Colonic mucosa (tissue), 4 donors: ENCODE measurements at regions not wholly inside any gene's neighbourhood (a gene's known extent, or its start where the extent isn't known, plus 50 kb on each side); places are given as distances from the start of the nearest gene placed in this dataset.

Source experiments
- DNase-seq: peaks from one replicate; pipeline ENCODE4 v3.0.0-alpha.2; 2020
- H3K27ac ChIP-seq: fragments of 200-600 bp; one replicate; pipeline ENCODE4 v1.8.0; 2021
- H3K27me3 ChIP-seq: fragments of 200-600 bp; one replicate; pipeline ENCODE4 v1.8.0; 2021
- H3K36me3 ChIP-seq: fragments of 200-600 bp; one replicate; pipeline ENCODE4 v1.8.0; 2021
- H3K4me1 ChIP-seq: fragments of 200-600 bp; one replicate; pipeline ENCODE4 v1.8.0; 2021; ENCODE audit warnings: mild to moderate bottlenecking
- H3K4me3 ChIP-seq: fragments of 200-600 bp; one replicate; pipeline ENCODE4 v1.8.0; 2021
- H3K9ac ChIP-seq, 2 donors: one replicate each; pipeline ENCODE4 v1.7.0; 2013; ENCODE audit warnings: control low read depth in 2 of 2, low read depth in 2 of 2, low read length in 2 of 2
- H3K9me3 ChIP-seq: fragments of 200-600 bp; one replicate; pipeline ENCODE4 v1.8.0; 2021
- intact Hi-C: fragments of 100-400 bp; cut with DNase I; formaldehyde crosslinking; loops from one replicate; pipeline ENCODE4 v1.14.1; 2022
- TF ChIP-seq, protein P1 (sequence below): fragments of 200-600 bp; IDR thresholded peaks from one replicate; pipeline ENCODE4 v1.8.0; 2022; ENCODE audit warnings: antibody characterized with exemption, mild to moderate bottlenecking
- donor health status: healthy.
- donor health status: DM: no; HTN: no; CAD: no.
- donor health status: DM: no; HTN: no; CAD: no.

GRCh38 chr2:217065695-217066405 lies 206.0 kb upstream of the TNP1 start:
- H3K9ac ChIP-seq: no peak overlapping the region
- intact Hi-C loops: no loop called here
- no peak for DNase-seq
- TF ChIP-seq, protein P1, sequence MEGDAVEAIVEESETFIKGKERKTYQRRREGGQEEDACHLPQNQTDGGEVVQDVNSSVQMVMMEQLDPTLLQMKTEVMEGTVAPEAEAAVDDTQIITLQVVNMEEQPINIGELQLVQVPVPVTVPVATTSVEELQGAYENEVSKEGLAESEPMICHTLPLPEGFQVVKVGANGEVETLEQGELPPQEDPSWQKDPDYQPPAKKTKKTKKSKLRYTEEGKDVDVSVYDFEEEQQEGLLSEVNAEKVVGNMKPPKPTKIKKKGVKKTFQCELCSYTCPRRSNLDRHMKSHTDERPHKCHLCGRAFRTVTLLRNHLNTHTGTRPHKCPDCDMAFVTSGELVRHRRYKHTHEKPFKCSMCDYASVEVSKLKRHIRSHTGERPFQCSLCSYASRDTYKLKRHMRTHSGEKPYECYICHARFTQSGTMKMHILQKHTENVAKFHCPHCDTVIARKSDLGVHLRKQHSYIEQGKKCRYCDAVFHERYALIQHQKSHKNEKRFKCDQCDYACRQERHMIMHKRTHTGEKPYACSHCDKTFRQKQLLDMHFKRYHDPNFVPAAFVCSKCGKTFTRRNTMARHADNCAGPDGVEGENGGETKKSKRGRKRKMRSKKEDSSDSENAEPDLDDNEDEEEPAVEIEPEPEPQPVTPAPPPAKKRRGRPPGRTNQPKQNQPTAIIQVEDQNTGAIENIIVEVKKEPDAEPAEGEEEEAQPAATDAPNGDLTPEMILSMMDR: no peak
- no peaks in the 10 kb centered on the region for H3K36me3 ChIP-seq
- H3K4me3 ChIP-seq: no peak overlapping the region
- H3K4me1 ChIP-seq: no peaks in the 10 kb centered on the region
- peak overlapping the region; percentile 25 for H3K27ac ChIP-seq
- no peaks in the 10 kb centered on the region for H3K27me3 ChIP-seq
- H3K9me3 ChIP-seq: no peaks in the 10 kb centered on the region

- H3K36me3 ChIP-seq: no peaks in the 10 kb centered on the region
- intact Hi-C loops: no loop called here
- H3K4me3 ChIP-seq: no peak overlapping the region
- H3K27ac ChIP-seq: no peak overlapping the region
- TF ChIP-seq, protein P1: no peak
- no peak overlapping the region for H3K9ac ChIP-seq
- DNase-seq: no peak
- no peaks in the 10 kb centered on the region for H3K9me3 ChIP-seq
- H3K4me1 ChIP-seq: no peaks in the 10 kb centered on the region
- no peaks in the 10 kb centered on the region for H3K27me3 ChIP-seq
These were observed 205.1 kb upstream of the TNP1 start for GRCh38 chr2:217065012-217065290.

DNA sequence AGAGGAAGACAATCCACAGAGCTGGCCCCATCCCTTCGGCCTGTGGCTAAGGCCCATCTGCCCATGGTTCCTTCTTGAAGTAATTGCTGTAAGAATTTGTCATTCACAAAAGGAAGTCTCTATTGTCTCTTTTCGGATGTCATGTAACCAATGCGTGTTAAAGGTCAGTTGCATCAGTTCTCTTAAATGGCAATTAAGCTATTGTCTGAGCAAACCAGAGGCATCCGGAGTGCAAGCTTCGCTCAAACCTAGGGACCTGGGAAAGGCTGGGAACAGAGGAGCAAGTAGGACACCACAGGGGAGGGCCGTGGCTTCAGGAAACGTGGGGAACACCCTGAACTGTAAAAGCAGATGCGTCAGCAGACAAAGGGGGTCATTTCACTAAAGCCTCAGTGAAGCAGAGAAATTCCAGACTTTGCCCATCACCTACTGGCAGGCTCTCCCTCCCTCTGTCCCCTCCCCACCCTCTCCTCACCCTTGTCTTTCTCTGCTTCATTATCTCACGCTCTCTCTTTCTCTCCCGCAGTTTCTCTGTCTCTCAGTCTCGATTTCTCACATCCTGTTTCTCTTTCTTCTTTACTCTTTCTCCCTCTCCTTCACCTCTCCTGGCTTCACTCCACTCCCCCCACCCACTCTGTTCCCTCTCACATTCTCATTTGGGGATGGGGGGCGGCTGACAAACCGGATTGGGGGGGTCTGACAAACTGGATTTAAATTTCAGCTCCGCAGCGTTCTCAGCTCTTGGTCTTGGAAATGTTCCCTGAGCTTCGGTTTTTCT lies 204.6 kb upstream of the TNP1 start:
- no peak for DNase-seq
- H3K4me3 ChIP-seq: no peak overlapping the region
- intact Hi-C loops: no loop called here

GRCh38 chr2:217063238-217063755 lies 203.4 kb upstream of the TNP1 start:
- H3K4me3 ChIP-seq: no peak overlapping the region
- intact Hi-C loops: no loop called here
- TF ChIP-seq, protein P1: no peak
- no peaks in the 10 kb centered on the region for H3K27me3 ChIP-seq
- H3K4me1 ChIP-seq: no peaks in the 10 kb centered on the region
- H3K9ac ChIP-seq: no peak overlapping the region
- no peaks in the 10 kb centered on the region for H3K36me3 ChIP-seq
- no peak overlapping the region for H3K27ac ChIP-seq
- H3K9me3 ChIP-seq: no peaks in the 10 kb centered on the region
- no peak for DNase-seq

More for the DNA sequence above, 204.6 kb upstream of the TNP1 start:
- no peaks in the 10 kb centered on the region for H3K36me3 ChIP-seq
- no peaks in the 10 kb centered on the region for H3K4me1 ChIP-seq
- TF ChIP-seq, protein P1: no peak
- H3K9me3 ChIP-seq: no peaks in the 10 kb centered on the region
- no peaks in the 10 kb centered on the region for H3K27me3 ChIP-seq
- H3K27ac ChIP-seq: no peak overlapping the region
- H3K9ac ChIP-seq: no peak overlapping the region

- TF ChIP-seq, protein P1: no peak
- intact Hi-C loops: no loop called here
- no peak for DNase-seq
- Histone ChIP-seq H3K4me3 (no peak overlapping the region), H3K27me3 (no peaks in the 10 kb centered on the region), H3K9ac (no peak overlapping the region), H3K27ac (no peak overlapping the region), H3K4me1 (no peaks in the 10 kb centered on the region), H3K36me3 (no peaks in the 10 kb centered on the region), H3K9me3 (no peaks in the 10 kb centered on the region)
These were observed 202.9 kb upstream of the TNP1 start for GRCh38 chr2:217062768-217063167.
